ENCODE measurements at regions not wholly inside any gene's neighbourhood (a gene's known extent, or its start where the extent isn't known, plus 50 kb on each side); places are given as distances from the start of the nearest gene placed in this dataset.

DNA sequence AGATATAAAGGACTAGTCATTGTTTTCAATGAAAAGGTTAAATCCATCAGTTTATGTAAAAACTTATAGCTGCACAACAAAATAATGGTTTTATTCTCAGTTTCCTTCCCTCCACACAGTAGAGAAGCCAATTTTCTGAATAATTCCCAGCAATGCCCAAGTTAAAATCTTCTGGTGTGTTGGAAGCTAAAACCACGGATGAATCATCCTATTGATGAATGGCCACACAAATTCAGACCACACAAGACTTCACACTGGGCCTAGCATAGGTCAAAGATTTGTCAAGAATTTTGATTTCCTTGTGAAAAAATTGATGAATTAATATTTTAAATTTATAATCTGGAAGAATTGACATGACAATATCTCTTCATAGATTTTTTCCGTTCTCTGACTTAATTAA lies 617.6 kb downstream of the INHBA start:
- TF ChIP-seq EP300 (IDR thresholded peaks at IDR 0.05) (no peak), POLR2A (IDR thresholded peaks at IDR 0.05) (no peak)
- TF ChIP-seq, protein P1, sequence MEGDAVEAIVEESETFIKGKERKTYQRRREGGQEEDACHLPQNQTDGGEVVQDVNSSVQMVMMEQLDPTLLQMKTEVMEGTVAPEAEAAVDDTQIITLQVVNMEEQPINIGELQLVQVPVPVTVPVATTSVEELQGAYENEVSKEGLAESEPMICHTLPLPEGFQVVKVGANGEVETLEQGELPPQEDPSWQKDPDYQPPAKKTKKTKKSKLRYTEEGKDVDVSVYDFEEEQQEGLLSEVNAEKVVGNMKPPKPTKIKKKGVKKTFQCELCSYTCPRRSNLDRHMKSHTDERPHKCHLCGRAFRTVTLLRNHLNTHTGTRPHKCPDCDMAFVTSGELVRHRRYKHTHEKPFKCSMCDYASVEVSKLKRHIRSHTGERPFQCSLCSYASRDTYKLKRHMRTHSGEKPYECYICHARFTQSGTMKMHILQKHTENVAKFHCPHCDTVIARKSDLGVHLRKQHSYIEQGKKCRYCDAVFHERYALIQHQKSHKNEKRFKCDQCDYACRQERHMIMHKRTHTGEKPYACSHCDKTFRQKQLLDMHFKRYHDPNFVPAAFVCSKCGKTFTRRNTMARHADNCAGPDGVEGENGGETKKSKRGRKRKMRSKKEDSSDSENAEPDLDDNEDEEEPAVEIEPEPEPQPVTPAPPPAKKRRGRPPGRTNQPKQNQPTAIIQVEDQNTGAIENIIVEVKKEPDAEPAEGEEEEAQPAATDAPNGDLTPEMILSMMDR (IDR thresholded peaks at IDR 0.05), result no peak
